GM23338 (cell line): ENCODE measurements at regions not wholly inside any gene's neighbourhood (a gene's known extent, or its start where the extent isn't known, plus 50 kb on each side); places are given as distances from the start of the nearest gene placed in this dataset.

ENCODE experiments used
- ATAC-seq: fragments of 200-7000 bp; cut with Tn5 transposase; 3 replicates; pipeline ENCODE4 v1.9.1; 2020
- DNase-seq: peaks from one replicate; pipeline ENCODE4 v3.0.0-alpha.2; 2015; ENCODE audit warnings: low spot score
- H2AFZ ChIP-seq: fragments of 200-600 bp; sonication (generic); 2 replicates; pipeline ENCODE4 v1.8.0; 2016; ENCODE audit warnings: antibody characterized with exemption, mild to moderate bottlenecking, moderate library complexity
- H3F3A ChIP-seq: fragments of 200-600 bp; sonication (generic); replicated peaks from 2 replicates; pipeline ENCODE4 v1.8.0; 2017; ENCODE audit warnings: antibody characterized with exemption, mixed run types, low read depth
- H3K27ac ChIP-seq: fragments of 200-600 bp; sonication (generic); 2 replicates; pipeline ENCODE4 v1.6.1; 2016; ENCODE audit warnings: low read depth
- H3K27me3 ChIP-seq: fragments of 200-600 bp; sonication (generic); 2 replicates; pipeline ENCODE4 v1.8.0; 2016; ENCODE audit warnings: mild to moderate bottlenecking, mixed run types, moderate library complexity; ENCODE audit not compliant: insufficient read depth
- H3K36me3 ChIP-seq: fragments of 200-600 bp; sonication (generic); 2 replicates; pipeline ENCODE4 v1.8.0; 2016; ENCODE audit warnings: mild to moderate bottlenecking; ENCODE audit not compliant: insufficient read depth
- H3K4me1 ChIP-seq: fragments of 200-600 bp; sonication (generic); 2 replicates; pipeline ENCODE4 v1.8.0; 2016; ENCODE audit warnings: mild to moderate bottlenecking, moderate library complexity; ENCODE audit not compliant: insufficient read depth
- H3K4me2 ChIP-seq: fragments of 200-600 bp; sonication (generic); 2 replicates; pipeline ENCODE4 v1.7.1; 2017; ENCODE audit warnings: mixed run types
- H3K4me3 ChIP-seq: fragments of 200-600 bp; sonication (generic); 2 replicates; pipeline ENCODE4 v1.6.1; 2016; ENCODE audit warnings: mixed run types
- H3K79me2 ChIP-seq: fragments of 200-600 bp; sonication (generic); replicated peaks from 2 replicates; pipeline ENCODE4 v1.8.0; 2017; ENCODE audit warnings: mild to moderate bottlenecking; ENCODE audit not compliant: insufficient read depth
- H3K9me2 ChIP-seq: fragments of 200-600 bp; sonication (generic); 2 replicates; pipeline ENCODE4 v1.8.0; 2017; ENCODE audit not compliant: insufficient read depth
- H4K20me1 ChIP-seq: fragments of 200-600 bp; sonication (generic); replicated peaks from 2 replicates; pipeline ENCODE4 v1.8.0; 2017; ENCODE audit warnings: mild to moderate bottlenecking; ENCODE audit not compliant: insufficient read depth
- H3K27ac Mint-ChIP-seq: 2 replicates; pipeline ENCODE4 v1.8.0; 2020; ENCODE audit warnings: inconsistent platforms, mild to moderate bottlenecking, moderate library complexity, mixed read lengths
- H3K27me3 Mint-ChIP-seq: 3 replicates; pipeline ENCODE4 v1.8.0; 2022; ENCODE audit warnings: low read depth, mild to moderate bottlenecking, moderate library complexity, mixed read lengths, inconsistent platforms; ENCODE audit not compliant: insufficient read depth, poor library complexity
- H3K36me3 Mint-ChIP-seq: 3 replicates; pipeline ENCODE4 v1.8.0; 2021; ENCODE audit warnings: low read depth, mild to moderate bottlenecking, inconsistent platforms, moderate library complexity, mixed read lengths
- H3K4me1 Mint-ChIP-seq: 3 replicates; pipeline ENCODE4 v1.8.0; 2020; ENCODE audit warnings: mild to moderate bottlenecking, inconsistent platforms, mixed read lengths
- H3K4me3 Mint-ChIP-seq: 3 replicates; pipeline ENCODE4 v1.8.0; 2021; ENCODE audit warnings: moderate library complexity, mild to moderate bottlenecking, inconsistent platforms, mixed read lengths
- H3K9me3 Mint-ChIP-seq: 3 replicates; pipeline ENCODE4 v1.8.0; 2020; ENCODE audit warnings: moderate library complexity, mild to moderate bottlenecking, inconsistent platforms, mixed read lengths
- CREB1 ChIP-seq: fragments of 250-450 bp; sonication (Bioruptor Pico); IDR thresholded peaks from 2 replicates; pipeline ENCODE4 v1.5.0; 2020; ENCODE audit warnings: low read depth, mild to moderate bottlenecking, moderate library complexity
- CTCF ChIP-seq, 2 experiments: fragments of 200-600 bp in 1 of 2; sonication (generic) in 1 of 2; conservative IDR thresholded peaks; 2 replicates each; pipeline versions ENCODE4 v1.5.1 to v1.6.1; 2016 to 2017; ENCODE audit warnings: antibody characterized with exemption in 2 of 2, low read depth in 2 of 2, mild to moderate bottlenecking in 2 of 2, moderate library complexity in 1 of 2
- ETS1 ChIP-seq: IDR thresholded peaks from 2 replicates; pipeline ENCODE4 v1.6.1; 2016; ENCODE audit warnings: antibody characterized with exemption
- EZH2phosphoT487 ChIP-seq: fragments of 200-600 bp; sonication (generic); IDR thresholded peaks from one replicate; pipeline ENCODE4 v1.8.1; 2018; ENCODE audit warnings: antibody characterized with exemption; ENCODE audit not compliant: unreplicated experiment
- JUNB ChIP-seq: IDR thresholded peaks from one replicate; pipeline ENCODE4 v1.6.1; 2016; ENCODE audit warnings: antibody characterized with exemption; ENCODE audit not compliant: unreplicated experiment
- NANOG ChIP-seq: IDR thresholded peaks from 2 replicates; pipeline ENCODE4 v1.6.1; 2016; ENCODE audit warnings: antibody characterized with exemption, borderline replicate concordance
- POLR2AphosphoS5 ChIP-seq: IDR thresholded peaks from 2 replicates; pipeline ENCODE4 v1.6.1; 2016; ENCODE audit warnings: antibody characterized with exemption, low read depth
- STAT1 ChIP-seq: IDR thresholded peaks from one replicate; pipeline ENCODE4 v1.6.1; 2016; ENCODE audit warnings: antibody characterized with exemption; ENCODE audit not compliant: unreplicated experiment
- ZNF114 ChIP-seq: fragments of 250-450 bp; sonication (Bioruptor Pico); IDR thresholded peaks from 2 replicates; pipeline ENCODE4 v1.5.0; 2020; ENCODE audit warnings: mild to moderate bottlenecking, moderate library complexity
- ZNF462 ChIP-seq: fragments of 250-450 bp; sonication (Bioruptor Pico); IDR thresholded peaks from 2 replicates; pipeline ENCODE4 v1.5.0; 2020; ENCODE audit warnings: mild to moderate bottlenecking, moderate library complexity

- no peaks in the 10 kb centered on the region for H3K27me3 ChIP-seq
- H3K9me2 ChIP-seq, result no peaks in the 10 kb centered on the region
- TF ChIP-seq ETS1, result no peak
- TF ChIP-seq JUNB, result no peak
- no peak for TF ChIP-seq CTCF (conservative IDR thresholded peaks at IDR 0.05; ENCODE audit: low read depth in 2 of 2)
- TF ChIP-seq CREB1 (CRISPR knock-in tag), result no peak
- TF ChIP-seq ZNF114 (CRISPR knock-in tag), result no peak
- H3K4me1 Mint-ChIP-seq, result peaks cover 12% of the 10 kb centered on the region
- no peaks in the 10 kb centered on the region for H3K36me3 ChIP-seq
- H3K79me2 ChIP-seq, result no peaks in the 10 kb centered on the region
- H3K27ac ChIP-seq, result no peak overlapping the region
- no peak overlapping the region for H3K4me3 Mint-ChIP-seq
- ATAC-seq, result no peak; the same call in 2 of the 3 replicates
- no peak overlapping the region for H3K27ac Mint-ChIP-seq
- peaks cover 10% of the 10 kb centered on the region for H3K27me3 Mint-ChIP-seq
- H3K36me3 Mint-ChIP-seq, result no peaks in the 10 kb centered on the region
- no peaks in the 10 kb centered on the region for H3F3A ChIP-seq
- no peaks in the 10 kb centered on the region for H3K4me1 ChIP-seq
- no peak overlapping the region for H3K4me3 ChIP-seq
- DNase-seq, result no peak
- H3K4me2 ChIP-seq, result no peak overlapping the region
- H3K9me3 Mint-ChIP-seq, result no peaks in the 10 kb centered on the region
- H2AFZ ChIP-seq, result peak overlapping the region; percentile 85
- no peaks in the 10 kb centered on the region for H4K20me1 ChIP-seq
Measured at GRCh38 chr20:51862796-51863195, 60.5 kb upstream of the SALL4 start.

GRCh38 chr20:51861726-51862466 lies 59.6 kb upstream of the SALL4 start:
- H3F3A ChIP-seq, result no peaks in the 10 kb centered on the region
- H2AFZ ChIP-seq, result peak overlapping the region; percentile 86
- DNase-seq, result peak; percentile 13
- Mint-ChIP-seq H3K27me3 (peaks cover 10% of the 10 kb centered on the region), H3K36me3 (no peaks in the 10 kb centered on the region), H3K4me1 (peaks cover 12% of the 10 kb centered on the region), H3K27ac (no peak overlapping the region), H3K9me3 (no peaks in the 10 kb centered on the region), H3K4me3 (no peak overlapping the region)
- H3K36me3 ChIP-seq, result no peaks in the 10 kb centered on the region
- ATAC-seq, result peak; percentile 56
- H3K4me1 ChIP-seq, result no peaks in the 10 kb centered on the region
- no peak overlapping the region for H3K4me3 ChIP-seq
- no peaks in the 10 kb centered on the region for H3K79me2 ChIP-seq
- peak overlapping the region; percentile 20; the same call in 1 of the 2 replicates for H3K4me2 ChIP-seq
- H3K27ac ChIP-seq, result no peak overlapping the region
- no peaks in the 10 kb centered on the region for H4K20me1 ChIP-seq
- H3K9me2 ChIP-seq, result no peaks in the 10 kb centered on the region
- no peaks in the 10 kb centered on the region for H3K27me3 ChIP-seq
- TF ChIP-seq EZH2phosphoT487 (no peak), JUNB (no peak), CREB1 (CRISPR knock-in tag) (no peak), ZNF114 (CRISPR knock-in tag) (no peak), ZNF462 (CRISPR knock-in tag) (no peak), ETS1 (no peak), STAT1 (no peak), NANOG (no peak), POLR2AphosphoS5 (no peak)
